ENCODE measurements at regions not wholly inside any gene's neighbourhood (a gene's known extent, or its start where the extent isn't known, plus 50 kb on each side); places are given as distances from the start of the nearest gene placed in this dataset.

- no peak for DNase-seq
These were observed 60.8 kb upstream of the RPS6KA2 start for GRCh38 chr6:166687879-166688205.

- DNase-seq: no peak
These were observed 60.2 kb upstream of the RPS6KA2 start for GRCh38 chr6:166687070-166687878.

- DNase-seq: no peak
These were observed 59.3 kb upstream of the RPS6KA2 start for GRCh38 chr6:166686317-166686716.

GRCh38 chr6:166684866-166685265, 57.8 kb upstream of the RPS6KA2 start:
- DNase-seq: no peak

DNA sequence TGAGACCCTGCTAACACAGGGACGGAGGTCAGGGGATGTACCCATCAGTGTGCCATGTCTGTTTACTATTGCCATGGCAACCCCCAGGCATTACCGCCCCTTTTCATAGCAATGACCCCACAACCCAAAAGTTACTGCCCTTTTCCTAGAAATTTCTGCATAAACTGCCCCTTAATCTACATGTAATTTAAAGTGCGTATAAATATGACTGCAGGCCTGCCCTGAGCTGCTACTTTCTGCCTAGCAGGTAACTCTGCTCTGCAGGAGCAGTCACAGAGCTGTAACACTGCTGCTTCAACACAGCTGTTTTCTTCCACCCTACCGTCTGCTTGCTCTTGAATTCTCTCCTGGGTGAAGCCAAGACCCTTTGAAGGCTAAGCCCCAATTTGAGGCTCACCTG, 57.1 kb upstream of the RPS6KA2 start:
- no peak for DNase-seq

DNA sequence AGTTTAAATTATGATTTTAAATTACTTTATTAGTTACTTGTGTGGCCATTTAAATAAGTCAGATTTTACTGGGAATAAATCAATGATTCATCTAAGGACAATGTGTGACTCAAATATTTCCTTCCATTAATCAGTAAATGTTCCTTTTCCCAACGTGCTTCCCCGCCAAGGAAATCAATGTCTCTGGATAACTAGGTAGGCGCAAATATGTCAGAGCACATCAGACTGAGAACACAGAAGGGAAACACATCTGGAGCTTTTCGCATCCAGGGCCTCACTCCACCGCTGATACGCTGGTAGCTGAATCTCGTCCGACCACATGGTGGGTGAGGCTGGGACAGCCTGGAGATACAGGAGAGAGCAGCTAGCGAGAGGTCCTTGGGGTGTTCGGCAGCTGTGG, 56.4 kb upstream of the RPS6KA2 start:
- DNase-seq: no peak

GRCh38 chr6:166679566-166679965, 52.5 kb upstream of the RPS6KA2 start:
- DNase-seq: no peak

DNA sequence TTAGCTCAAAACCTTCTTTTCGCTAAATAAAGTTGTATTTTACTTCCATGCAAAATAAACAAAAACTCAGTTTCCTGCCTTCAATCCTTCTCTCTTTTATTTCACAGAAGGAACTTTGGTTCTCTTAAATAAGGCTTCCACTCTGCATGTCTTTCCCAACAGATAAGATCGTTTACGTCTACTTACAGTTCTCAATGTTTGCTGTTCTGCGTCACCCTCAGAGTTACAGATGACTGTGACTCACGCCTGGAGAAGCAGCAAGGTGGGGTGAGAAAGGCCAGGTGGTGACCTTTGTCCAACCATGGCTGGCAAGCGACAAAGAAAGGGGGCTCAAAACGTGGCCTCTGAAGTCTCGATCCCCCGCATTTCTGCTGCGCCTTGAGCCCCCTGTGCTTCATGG, 51.4 kb upstream of the RPS6KA2 start:
- no peak for DNase-seq

DNA sequence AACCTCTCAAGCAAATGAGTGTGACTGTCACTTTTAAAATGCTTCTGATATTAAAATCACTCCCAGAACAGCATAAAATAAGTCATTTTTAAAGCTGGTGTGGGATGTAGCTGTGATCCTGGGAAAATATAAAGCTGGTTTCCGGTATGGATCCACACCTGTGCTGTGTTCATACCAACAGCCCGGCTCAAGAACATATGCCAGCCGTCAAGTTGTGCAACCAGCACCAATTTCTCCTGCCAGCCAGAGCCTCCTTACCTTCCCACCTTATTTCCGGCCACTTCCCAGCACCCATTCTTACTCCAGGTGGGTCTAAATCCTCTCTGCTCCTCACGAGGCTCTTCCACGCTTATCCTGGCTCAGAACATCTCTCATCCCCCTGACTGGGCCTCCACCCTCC, 50.9 kb upstream of the RPS6KA2 start:
- DNase-seq: no peak

All from CD4-positive, alpha-beta T cell treated with Interferon alpha-2 for 1 hour (primary cell).